ENCODE measurements at regions not wholly inside any gene's neighbourhood (a gene's known extent, or its start where the extent isn't known, plus 50 kb on each side); places are given as distances from the start of the nearest gene placed in this dataset.
A peak's percentile ranks its signal among the peaks of the same experiment; 100 is the strongest.
"Not testable (repeated sequence)": the region's sequence is repeated elsewhere in the genome, so short reads cannot be mapped to it uniquely, and the experiment has no call there.

- DNase-seq, result no peak
Observed at GRCh38 chr1:208475449-208475848, 231.3 kb upstream of the PLXNA2 start.

GRCh38 chr1:208475951-208476845 lies 232.0 kb upstream of the PLXNA2 start:
- DNase-seq, result no peak

GRCh38 chr1:208476846-208477170 lies 232.6 kb upstream of the PLXNA2 start:
- peak; percentile 37 for DNase-seq

- DNase-seq, result no peak
Observed at GRCh38 chr1:208479435-208479834, 235.3 kb upstream of the PLXNA2 start.

GRCh38 chr1:208485512-208485911 lies 241.3 kb upstream of the PLXNA2 start:
- no peak for DNase-seq

- DNase-seq, result no peak
Observed at GRCh38 chr1:208486677-208487076, 242.5 kb upstream of the PLXNA2 start.

GRCh38 chr1:208488432-208488831 lies 244.2 kb upstream of the PLXNA2 start:
- DNase-seq, result not testable (repeated sequence)

- no peak for DNase-seq
Observed at GRCh38 chr1:208496467-208497371, 252.5 kb upstream of the PLXNA2 start.

GRCh38 chr1:208497866-208498541 lies 253.8 kb upstream of the PLXNA2 start:
- DNase-seq, result no peak

GRCh38 chr1:208499026-208499425 lies 254.8 kb upstream of the PLXNA2 start:
- no peak for DNase-seq

GRCh38 chr1:208499601-208500000 lies 255.4 kb upstream of the PLXNA2 start:
- DNase-seq, result no peak

- no peak for DNase-seq
Observed at GRCh38 chr1:208500375-208500774, 256.2 kb upstream of the PLXNA2 start.

- DNase-seq, result no peak
Observed at GRCh38 chr1:208501542-208501941, 257.4 kb upstream of the PLXNA2 start.

GRCh38 chr1:208503787-208504186 lies 259.6 kb upstream of the PLXNA2 start:
- DNase-seq, result no peak

- DNase-seq, result no peak
Observed at GRCh38 chr1:208506812-208507211, 262.6 kb upstream of the PLXNA2 start.

GRCh38 chr1:208509072-208509471 lies 264.9 kb upstream of the PLXNA2 start:
- DNase-seq, result no peak

GRCh38 chr1:208510192-208510952 lies 266.2 kb upstream of the PLXNA2 start:
- no peak for DNase-seq

- DNase-seq, result no peak
Observed at GRCh38 chr1:208511242-208511860, 267.2 kb upstream of the PLXNA2 start.

GRCh38 chr1:208513799-208514198 lies 269.6 kb upstream of the PLXNA2 start:
- DNase-seq, result no peak

- no peak for DNase-seq
Observed at GRCh38 chr1:208515129-208515528, 270.9 kb upstream of the PLXNA2 start.

- DNase-seq, result no peak
Observed at GRCh38 chr1:208516780-208517179, 272.6 kb upstream of the PLXNA2 start.

Measured in NCI-H510A (cell line).